Retinal pigment epithelial cell (primary cell): ENCODE measurements at regions not wholly inside any gene's neighbourhood (a gene's known extent, or its start where the extent isn't known, plus 50 kb on each side); places are given as distances from the start of the nearest gene placed in this dataset.
"Not testable (repeated sequence)": the region's sequence is repeated elsewhere in the genome, so short reads cannot be mapped to it uniquely, and the experiment has no call there.

Experiments
- DNase-seq: peaks from one replicate; pipeline ENCODE4 v3.0.0-alpha.2; 2010; ENCODE audit warnings: low read depth
- H3K4me3 ChIP-seq: 2 replicates; pipeline ENCODE4 v1.5.1; 2011; ENCODE audit warnings: mild to moderate bottlenecking, low read length, control low read depth, moderate library complexity
- CTCF ChIP-seq: conservative IDR thresholded peaks from 2 replicates; pipeline ENCODE4 v1.5.1; 2011; ENCODE audit warnings: low read depth, low read length, control low read depth, inconsistent platforms

- DNase-seq, result peak; percentile 81
- no peak for TF ChIP-seq CTCF
- no peak overlapping the region for H3K4me3 ChIP-seq
Observed at GRCh38 chr21:16124378-16125138, 394.8 kb downstream of the USP25 start.

GRCh38 chr21:16125274-16125673 is 395.5 kb downstream of the USP25 start:
- DNase-seq, result no peak
- TF ChIP-seq CTCF, result no peak
- H3K4me3 ChIP-seq, result no peak overlapping the region

- DNase-seq, result not testable (repeated sequence)
Observed at GRCh38 chr21:16132453-16132852, 402.7 kb downstream of the USP25 start.

GRCh38 chr21:16133248-16133647 is 403.5 kb downstream of the USP25 start:
- no peak for TF ChIP-seq CTCF
- DNase-seq, result no peak
- H3K4me3 ChIP-seq, result no peak overlapping the region

More at GRCh38 chr21:16132453-16132852, 402.7 kb downstream of the USP25 start:
- not testable (repeated sequence) for H3K4me3 ChIP-seq

- no peak for TF ChIP-seq CTCF
- DNase-seq, result peak; percentile 63
- no peak overlapping the region for H3K4me3 ChIP-seq
Observed at GRCh38 chr21:16134134-16134533, 404.4 kb downstream of the USP25 start.

GRCh38 chr21:16137106-16137505 is 407.3 kb downstream of the USP25 start:
- DNase-seq, result no peak
- TF ChIP-seq CTCF, result no peak
- no peak overlapping the region for H3K4me3 ChIP-seq

- no peak for DNase-seq
- TF ChIP-seq CTCF, result no peak
- H3K4me3 ChIP-seq, result no peak overlapping the region
Observed at GRCh38 chr21:16145052-16145451, 415.3 kb downstream of the USP25 start.
